WTC11 (cell line): ENCODE measurements at regions not wholly inside any gene's neighbourhood (a gene's known extent, or its start where the extent isn't known, plus 50 kb on each side); places are given as distances from the start of the nearest gene placed in this dataset.

Source experiments
- ATAC-seq: fragments of 200-7000 bp; cut with Tn5 transposase; 2 replicates; pipeline ENCODE4 v1.10.0; 2021; ENCODE audit warnings: mild to moderate bottlenecking, moderate library complexity
- CTCF ChIA-PET: fragments of 300-600 bp; sonication (Branson Sonifier 250); formaldehyde crosslinking; loops from one replicate; lab custom pipeline; 2021; ENCODE audit warnings: antibody characterized with exemption; lab: Charles Lee
- POLR2A ChIA-PET: fragments of 350-600 bp; sonication (Branson Sonifier 250); formaldehyde crosslinking; loops from one replicate; lab custom pipeline; 2021; ENCODE audit warnings: antibody characterized with exemption; lab: Charles Lee
- DNase-seq: peaks from one replicate; pipeline ENCODE4 v3.0.0; 2021; ENCODE audit warnings: low spot score
- H3K27ac Mint-ChIP-seq: 2 replicates; pipeline ENCODE4 v1.8.0; 2021; ENCODE audit warnings: mixed read lengths
- H3K27me3 Mint-ChIP-seq: 2 replicates; pipeline ENCODE4 v1.8.0; 2021; ENCODE audit warnings: low read depth, mild to moderate bottlenecking, moderate library complexity, mixed read lengths
- H3K36me3 Mint-ChIP-seq: 2 replicates; pipeline ENCODE4 v1.8.0; 2021; ENCODE audit warnings: mixed read lengths
- H3K4me1 Mint-ChIP-seq: 2 replicates; pipeline ENCODE4 v1.8.0; 2022; ENCODE audit warnings: mixed read lengths
- H3K4me3 Mint-ChIP-seq: 2 replicates; pipeline ENCODE4 v1.8.0; 2021; ENCODE audit warnings: mild to moderate bottlenecking, moderate library complexity, mixed read lengths
- H3K9me3 Mint-ChIP-seq: 2 replicates; pipeline ENCODE4 v1.8.0; 2021; ENCODE audit warnings: mixed read lengths
- AR ChIP-seq: fragments of 250-450 bp; sonication (Bioruptor Pico); IDR thresholded peaks from 2 replicates; pipeline ENCODE4 v1.9.0; 2021; ENCODE audit warnings: mild to moderate bottlenecking
- ATF1 ChIP-seq: sonication (generic); formaldehyde crosslinking; IDR thresholded peaks from 2 replicates; pipeline ENCODE4 v1.8.1; 2023; ENCODE audit warnings: mild to moderate bottlenecking, moderate library complexity, missing genetic modification reagents
- CREB1 ChIP-seq: sonication (generic); formaldehyde crosslinking; IDR thresholded peaks from 2 replicates; pipeline ENCODE4 v1.8.0; 2023; ENCODE audit warnings: mild to moderate bottlenecking, missing genetic modification reagents
- E2F4 ChIP-seq: sonication (generic); formaldehyde crosslinking; IDR thresholded peaks from 2 replicates; pipeline ENCODE4 v1.8.1; 2022; ENCODE audit warnings: low read depth, mild to moderate bottlenecking, moderate library complexity, missing genetic modification reagents, borderline replicate concordance
- EMX1 ChIP-seq: fragments of 250-450 bp; sonication (Bioruptor Pico); IDR thresholded peaks from 2 replicates; pipeline ENCODE4 v1.8.0; 2021; ENCODE audit warnings: mild to moderate bottlenecking
- ETV6 ChIP-seq: sonication (generic); formaldehyde crosslinking; IDR thresholded peaks from 2 replicates; pipeline ENCODE4 v1.8.1; 2022; ENCODE audit warnings: mild to moderate bottlenecking, missing genetic modification reagents
- FOXJ3 ChIP-seq: sonication (generic); formaldehyde crosslinking; IDR thresholded peaks from 2 replicates; pipeline ENCODE4 v1.9.0; 2021; ENCODE audit warnings: missing genetic modification reagents, mild to moderate bottlenecking, borderline replicate concordance
- FOXK1 ChIP-seq: sonication (generic); formaldehyde crosslinking; IDR thresholded peaks from 2 replicates; pipeline ENCODE4 v1.8.0; 2022; ENCODE audit warnings: mild to moderate bottlenecking, moderate library complexity, missing genetic modification reagents
- IRF1 ChIP-seq: sonication (generic); formaldehyde crosslinking; IDR thresholded peaks from 2 replicates; pipeline ENCODE4 v1.8.0; 2023; ENCODE audit warnings: missing genetic modification reagents
- JUN ChIP-seq: sonication (generic); formaldehyde crosslinking; IDR thresholded peaks from 2 replicates; pipeline ENCODE4 v1.8.0; 2023; ENCODE audit warnings: mild to moderate bottlenecking, missing genetic modification reagents
- KAT7 ChIP-seq: sonication (generic); formaldehyde crosslinking; IDR thresholded peaks from 2 replicates; pipeline ENCODE4 v1.8.1; 2023; ENCODE audit warnings: missing genetic modification reagents, mild to moderate bottlenecking, borderline replicate concordance
- NFE2L1 ChIP-seq: sonication (generic); formaldehyde crosslinking; IDR thresholded peaks from 2 replicates; pipeline ENCODE4 v1.8.1; 2023; ENCODE audit warnings: missing genetic modification reagents
- NFYB ChIP-seq: sonication (generic); formaldehyde crosslinking; conservative IDR thresholded peaks from 2 replicates; pipeline ENCODE4 v1.8.0; 2022; ENCODE audit warnings: low read depth, missing genetic modification reagents
- NR3C1 ChIP-seq: sonication (generic); formaldehyde crosslinking; conservative IDR thresholded peaks from 2 replicates; pipeline ENCODE4 v1.8.1; 2023; ENCODE audit warnings: low read depth, mild to moderate bottlenecking, missing genetic modification reagents
- RELA ChIP-seq: sonication (generic); formaldehyde crosslinking; IDR thresholded peaks from 2 replicates; pipeline ENCODE4 v1.8.1; 2022; ENCODE audit warnings: missing genetic modification reagents, mild to moderate bottlenecking, borderline replicate concordance
- SMAD4 ChIP-seq: sonication (generic); formaldehyde crosslinking; IDR thresholded peaks from 2 replicates; pipeline ENCODE4 v1.8.0; 2022; ENCODE audit warnings: mild to moderate bottlenecking, missing genetic modification reagents
- SOX15 ChIP-seq: fragments of 250-450 bp; sonication (Bioruptor Pico); IDR thresholded peaks from 2 replicates; pipeline ENCODE4 v1.9.0; 2021; ENCODE audit warnings: mild to moderate bottlenecking
- TEAD4 ChIP-seq: sonication (generic); formaldehyde crosslinking; IDR thresholded peaks from 2 replicates; pipeline ENCODE4 v1.8.0; 2022; ENCODE audit warnings: mild to moderate bottlenecking, missing genetic modification reagents
- ZMAT4 ChIP-seq: fragments of 250-450 bp; sonication (Bioruptor Pico); IDR thresholded peaks from 2 replicates; pipeline ENCODE4 v1.9.0; 2021; ENCODE audit warnings: mild to moderate bottlenecking
- ZNF219 ChIP-seq: sonication (generic); formaldehyde crosslinking; IDR thresholded peaks from 2 replicates; pipeline ENCODE4 v1.8.0; 2023; ENCODE audit warnings: missing genetic modification reagents, mild to moderate bottlenecking, borderline replicate concordance
- ZNF263 ChIP-seq: sonication (generic); formaldehyde crosslinking; IDR thresholded peaks from 2 replicates; pipeline ENCODE4 v1.8.1; 2022; ENCODE audit warnings: low read depth, mild to moderate bottlenecking, moderate library complexity, missing genetic modification reagents
- ZNF671 ChIP-seq: fragments of 250-450 bp; sonication (Bioruptor Pico); IDR thresholded peaks from 2 replicates; pipeline ENCODE4 v1.8.0; 2021; ENCODE audit warnings: mild to moderate bottlenecking

- no peak for TF ChIP-seq ZNF263 (CRISPR knock-in tag)
- TF ChIP-seq IRF1 (CRISPR knock-in tag), result no peak
- no peak for TF ChIP-seq ZNF671 (CRISPR knock-in tag)
- no peak for TF ChIP-seq NR3C1 (CRISPR knock-in tag)
- TF ChIP-seq NFE2L1 (CRISPR knock-in tag), result no peak
- TF ChIP-seq NFYB (CRISPR knock-in tag), result no peak
- no peak for TF ChIP-seq TEAD4
- no peak for TF ChIP-seq AR
- no peak for TF ChIP-seq FOXK1 (CRISPR knock-in tag)
- TF ChIP-seq KAT7 (CRISPR knock-in tag), result no peak
- ChIA-PET POLR2A (no interaction called here), CTCF (interaction anchor here (1.2 to 1.4 kb wide), 3 partner anchors 108 to 333 kb away, joined by 3 to 7 read pairs (median 3); no protein-coding TSS in a partner anchor)
- no peak overlapping the region for H3K27ac Mint-ChIP-seq
- peaks cover 3% of the 10 kb centered on the region; the same call in 1 of the 2 replicates for H3K9me3 Mint-ChIP-seq
- no peaks in the 10 kb centered on the region for H3K36me3 Mint-ChIP-seq
- no peak for DNase-seq
- H3K4me1 Mint-ChIP-seq, result peaks cover 20% of the 10 kb centered on the region
- ATAC-seq, result no peak; the same call in 1 of the 2 replicates
- H3K27me3 Mint-ChIP-seq, result 0 out of 2 replicates have a peak, but pooled peaks cover 2% of the 10 kb centered on the region
- no peak overlapping the region for H3K4me3 Mint-ChIP-seq
Observed at GRCh38 chr9:126157423-126157822, 169.2 kb upstream of the MVB12B start.

- H3K4me1 Mint-ChIP-seq, result peaks cover 20% of the 10 kb centered on the region
- ChIA-PET POLR2A (no interaction called here), CTCF (interaction anchor here (1.2 to 1.4 kb wide), 3 partner anchors 108 to 333 kb away, joined by 3 to 7 read pairs (median 3); no protein-coding TSS in a partner anchor)
- no peaks in the 10 kb centered on the region for H3K36me3 Mint-ChIP-seq
- ATAC-seq, result no peak
- H3K27ac Mint-ChIP-seq, result no peak overlapping the region
- peaks cover 3% of the 10 kb centered on the region; the same call in 1 of the 2 replicates for H3K9me3 Mint-ChIP-seq
- H3K4me3 Mint-ChIP-seq, result no peak overlapping the region
- 0 out of 2 replicates have a peak, but pooled peaks cover 2% of the 10 kb centered on the region for H3K27me3 Mint-ChIP-seq
- DNase-seq, result no peak
- TF ChIP-seq ZMAT4 (CRISPR knock-in tag) (no peak), EMX1 (CRISPR knock-in tag) (no peak), JUN (CRISPR knock-in tag) (no peak), E2F4 (CRISPR knock-in tag) (no peak), ATF1 (CRISPR knock-in tag) (no peak), FOXK1 (CRISPR knock-in tag) (no peak), RELA (CRISPR knock-in tag) (no peak), ZNF671 (CRISPR knock-in tag) (no peak), FOXJ3 (CRISPR knock-in tag) (no peak), SMAD4 (CRISPR knock-in tag) (no peak), CREB1 (no peak), SOX15 (no peak), ZNF219 (no peak), ETV6 (CRISPR knock-in tag) (no peak)
Observed at GRCh38 chr9:126157826-126158587, 168.6 kb upstream of the MVB12B start.
